ENCODE measurements at regions not wholly inside any gene's neighbourhood (a gene's known extent, or its start where the extent isn't known, plus 50 kb on each side); places are given as distances from the start of the nearest gene placed in this dataset.
"Not testable (repeated sequence)": the region's sequence is repeated elsewhere in the genome, so short reads cannot be mapped to it uniquely, and the experiment has no call there.

- intact Hi-C loops (cut with DNase I; ENCODE audit: low total_unique reads): no loop called here
- H3K4me1 ChIP-seq: no peaks in the 10 kb centered on the region
- no peaks in the 10 kb centered on the region for H3K27me3 ChIP-seq
- H3K4me3 ChIP-seq: no peak overlapping the region
- H3K9me3 ChIP-seq: peaks cover 0 to 11% of the 10 kb centered on the region in 2 donors
- TF ChIP-seq CTCF (IDR thresholded peaks at IDR 0.05): no peak
- no peak for TF ChIP-seq POLR2A (IDR thresholded peaks at IDR 0.05)
- TF ChIP-seq POLR2AphosphoS5 (IDR thresholded peaks at IDR 0.05): no peak
- no peak for DNase-seq (ENCODE audit: low spot score in 2 of 2)
- H3K36me3 ChIP-seq: peaks cover 3% of the 10 kb centered on the region
- no peak overlapping the region for H3K27ac ChIP-seq
Measured at GRCh38 chr11:97617031-97617430, 1227.2 kb downstream of the JRKL start.

- Histone ChIP-seq H3K9me3 (peaks cover 0 to 11% of the 10 kb centered on the region in 2 donors), H3K27me3 (no peaks in the 10 kb centered on the region), H3K27ac (no peak overlapping the region), H3K4me1 (no peaks in the 10 kb centered on the region), H3K36me3 (peaks cover 3% of the 10 kb centered on the region), H3K4me3 (no peak overlapping the region)
- no peak for DNase-seq (ENCODE audit: low spot score in 2 of 2)
- intact Hi-C loops (cut with DNase I; ENCODE audit: low total_unique reads): no loop called here
- no peak for TF ChIP-seq POLR2AphosphoS5 (IDR thresholded peaks at IDR 0.05)
- TF ChIP-seq POLR2A (IDR thresholded peaks at IDR 0.05): no peak
- no peak for TF ChIP-seq CTCF (IDR thresholded peaks at IDR 0.05)
Measured at GRCh38 chr11:97620007-97620406, 1230.2 kb downstream of the JRKL start.

GRCh38 chr11:97621282-97621681 lies 1231.5 kb downstream of the JRKL start:
- H3K9me3 ChIP-seq: peaks cover 0 to 11% of the 10 kb centered on the region in 2 donors
- H3K27me3 ChIP-seq: no peaks in the 10 kb centered on the region
- no peak for TF ChIP-seq CTCF (IDR thresholded peaks at IDR 0.05)
- TF ChIP-seq POLR2AphosphoS5 (IDR thresholded peaks at IDR 0.05): no peak
- TF ChIP-seq POLR2A (IDR thresholded peaks at IDR 0.05): no peak
- H3K4me3 ChIP-seq: no peak overlapping the region
- no peak overlapping the region for H3K27ac ChIP-seq
- DNase-seq (ENCODE audit: low spot score in 2 of 2): no peak
- no peaks in the 10 kb centered on the region for H3K4me1 ChIP-seq
- intact Hi-C loops (cut with DNase I; ENCODE audit: low total_unique reads): no loop called here
- peaks cover 3% of the 10 kb centered on the region for H3K36me3 ChIP-seq

GRCh38 chr11:97622795-97623194 lies 1233.0 kb downstream of the JRKL start:
- no peak for DNase-seq (ENCODE audit: low spot score in 2 of 2)
- H3K4me1 ChIP-seq: no peaks in the 10 kb centered on the region
- no peaks in the 10 kb centered on the region for H3K27me3 ChIP-seq
- H3K27ac ChIP-seq: no peak overlapping the region
- no peak for TF ChIP-seq POLR2A (IDR thresholded peaks at IDR 0.05)
- TF ChIP-seq CTCF (IDR thresholded peaks at IDR 0.05): no peak
- TF ChIP-seq POLR2AphosphoS5 (IDR thresholded peaks at IDR 0.05): no peak
- no peaks in the 10 kb centered on the region for H3K36me3 ChIP-seq
- H3K4me3 ChIP-seq: no peak overlapping the region
- H3K9me3 ChIP-seq: no peaks in the 10 kb centered on the region
- intact Hi-C loops (cut with DNase I; ENCODE audit: low total_unique reads): no loop called here

- intact Hi-C loops (cut with DNase I; ENCODE audit: low total_unique reads); H3K36me3 ChIP-seq; H3K4me3 ChIP-seq: not testable (repeated sequence)
Measured at GRCh38 chr11:97636741-97637140, 1246.9 kb downstream of the JRKL start.

GRCh38 chr11:97637701-97638100 lies 1247.9 kb downstream of the JRKL start:
- Histone ChIP-seq H3K9me3 (peaks cover 0 to 18% of the 10 kb centered on the region in 2 donors), H3K4me3 (no peak overlapping the region), H3K36me3 (no peaks in the 10 kb centered on the region), H3K4me1 (no peaks in the 10 kb centered on the region), H3K27ac (no peak overlapping the region), H3K27me3 (no peaks in the 10 kb centered on the region)
- intact Hi-C loops (cut with DNase I; ENCODE audit: low total_unique reads): no loop called here
- no peak for DNase-seq (ENCODE audit: low spot score in 2 of 2)
- TF ChIP-seq POLR2AphosphoS5 (IDR thresholded peaks at IDR 0.05) (no peak), POLR2A (IDR thresholded peaks at IDR 0.05) (no peak), CTCF (IDR thresholded peaks at IDR 0.05) (no peak)

More at GRCh38 chr11:97636741-97637140, 1246.9 kb downstream of the JRKL start:
- not testable (repeated sequence) for H3K9me3 ChIP-seq; DNase-seq (ENCODE audit: low spot score in 2 of 2); H3K27me3 ChIP-seq; H3K4me1 ChIP-seq; H3K27ac ChIP-seq

Data from breast epithelium (tissue), 4 donors.